Retinal pigment epithelial cell (primary cell): ENCODE measurements at regions not wholly inside any gene's neighbourhood (a gene's known extent, or its start where the extent isn't known, plus 50 kb on each side); places are given as distances from the start of the nearest gene placed in this dataset.

Source experiments
- DNase-seq: peaks from one replicate; pipeline ENCODE4 v3.0.0-alpha.2; 2010; ENCODE audit warnings: low read depth
- H3K4me3 ChIP-seq: 2 replicates; pipeline ENCODE4 v1.5.1; 2011; ENCODE audit warnings: mild to moderate bottlenecking, low read length, control low read depth, moderate library complexity
- CTCF ChIP-seq: conservative IDR thresholded peaks from 2 replicates; pipeline ENCODE4 v1.5.1; 2011; ENCODE audit warnings: low read depth, low read length, control low read depth, inconsistent platforms

GRCh38 chr18:25962919-25963318, 127.5 kb downstream of the SS18 start:
- no peak for DNase-seq
- H3K4me3 ChIP-seq: no peak overlapping the region

GRCh38 chr18:25962176-25962575, 128.2 kb downstream of the SS18 start:
- no peak for TF ChIP-seq CTCF
- DNase-seq: no peak
- H3K4me3 ChIP-seq: no peak overlapping the region

More at GRCh38 chr18:25962919-25963318, 127.5 kb downstream of the SS18 start:
- no peak for TF ChIP-seq CTCF

GRCh38 chr18:25957017-25957416, 133.4 kb downstream of the SS18 start:
- H3K4me3 ChIP-seq: no peak overlapping the region
- no peak for TF ChIP-seq CTCF
- DNase-seq: no peak

- TF ChIP-seq CTCF: no peak
- H3K4me3 ChIP-seq: no peak overlapping the region
- DNase-seq: no peak
Measured at GRCh38 chr18:25953111-25953510, 137.3 kb downstream of the SS18 start.

- no peak for TF ChIP-seq CTCF
- DNase-seq: no peak
- no peak overlapping the region for H3K4me3 ChIP-seq
Measured at GRCh38 chr18:25950321-25950720, 140.1 kb downstream of the SS18 start.

- no peak for TF ChIP-seq CTCF
- H3K4me3 ChIP-seq: no peak overlapping the region
- DNase-seq: no peak
Measured at GRCh38 chr18:25946540-25946939, 143.9 kb downstream of the SS18 start.

DNA sequence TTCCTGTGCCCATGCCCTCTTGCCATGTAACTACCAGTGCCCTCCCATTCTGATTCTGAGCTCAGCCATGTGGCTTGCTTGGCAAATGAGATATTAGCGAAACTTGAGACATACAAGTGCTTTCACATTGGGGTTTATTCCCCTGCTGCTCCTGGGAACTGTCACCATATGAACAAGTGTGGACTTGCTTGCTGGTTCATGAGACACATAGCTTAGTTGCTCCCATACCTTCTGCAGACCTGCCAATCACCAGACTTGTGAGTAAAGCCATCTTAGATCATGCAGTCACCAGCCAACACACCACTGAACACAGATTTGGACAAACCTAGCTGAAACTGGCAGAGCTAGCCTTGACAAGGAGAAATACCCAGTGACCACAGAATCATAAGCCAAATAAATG, 155.1 kb downstream of the SS18 start:
- no peak for TF ChIP-seq CTCF

More for the DNA sequence above, 155.1 kb downstream of the SS18 start:
- no peak for DNase-seq
- no peak overlapping the region for H3K4me3 ChIP-seq
